Gastroesophageal sphincter (tissue), 3 donors: ENCODE measurements at regions not wholly inside any gene's neighbourhood (a gene's known extent, or its start where the extent isn't known, plus 50 kb on each side); places are given as distances from the start of the nearest gene placed in this dataset.

Experiments used
- EP300 ChIP-seq: sonication (generic); formaldehyde crosslinking; IDR thresholded peaks from one replicate; pipeline ENCODE4 v1.6.1; 2017; ENCODE audit warnings: antibody characterized with exemption, mild to moderate bottlenecking
- POLR2A ChIP-seq, 2 donors: fragments of 450-650 bp; IDR thresholded peaks; one replicate each; pipeline ENCODE4 v1.6.1; 2017; ENCODE audit warnings: antibody characterized with exemption in 2 of 2, mild to moderate bottlenecking in 2 of 2, moderate library complexity in 1 of 2
- POLR2AphosphoS5 ChIP-seq: sonication (generic); formaldehyde crosslinking; IDR thresholded peaks from one replicate; pipeline ENCODE4 v1.6.1; 2017; ENCODE audit warnings: antibody characterized with exemption
- TF ChIP-seq, protein P1 (sequence below), 4 experiments: fragments of 200-600 bp in 2 of 4; fragments of 450-650 bp in 2 of 4; sonication (generic) in 1 of 4; IDR thresholded peaks; one replicate each; pipeline ENCODE4 v1.5.1; 2017 to 2019; ENCODE audit warnings: antibody characterized with exemption in 4 of 4, mild to moderate bottlenecking in 2 of 4, moderate library complexity in 2 of 4

DNA sequence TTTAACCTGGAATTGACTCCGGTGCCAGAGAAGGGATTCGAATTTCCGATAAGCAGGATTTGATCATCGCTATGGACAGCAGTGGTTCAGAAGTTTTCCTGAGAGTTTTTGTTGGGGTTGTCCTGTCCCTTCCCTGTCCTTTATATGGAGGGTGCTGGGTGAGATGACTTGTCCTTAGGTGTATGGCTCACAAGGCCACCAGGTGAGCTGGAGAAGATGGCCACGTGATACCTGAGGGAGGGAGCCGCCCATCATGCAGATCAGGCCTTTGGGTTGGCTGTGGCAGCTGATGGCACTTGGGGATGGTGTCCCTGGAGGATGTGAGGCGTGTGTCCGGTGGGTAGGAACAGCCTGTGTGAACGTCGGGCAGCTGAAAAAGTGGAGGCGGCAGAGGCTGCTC is 187.7 kb downstream of the PTPN20 start:
- TF ChIP-seq, protein P1, sequence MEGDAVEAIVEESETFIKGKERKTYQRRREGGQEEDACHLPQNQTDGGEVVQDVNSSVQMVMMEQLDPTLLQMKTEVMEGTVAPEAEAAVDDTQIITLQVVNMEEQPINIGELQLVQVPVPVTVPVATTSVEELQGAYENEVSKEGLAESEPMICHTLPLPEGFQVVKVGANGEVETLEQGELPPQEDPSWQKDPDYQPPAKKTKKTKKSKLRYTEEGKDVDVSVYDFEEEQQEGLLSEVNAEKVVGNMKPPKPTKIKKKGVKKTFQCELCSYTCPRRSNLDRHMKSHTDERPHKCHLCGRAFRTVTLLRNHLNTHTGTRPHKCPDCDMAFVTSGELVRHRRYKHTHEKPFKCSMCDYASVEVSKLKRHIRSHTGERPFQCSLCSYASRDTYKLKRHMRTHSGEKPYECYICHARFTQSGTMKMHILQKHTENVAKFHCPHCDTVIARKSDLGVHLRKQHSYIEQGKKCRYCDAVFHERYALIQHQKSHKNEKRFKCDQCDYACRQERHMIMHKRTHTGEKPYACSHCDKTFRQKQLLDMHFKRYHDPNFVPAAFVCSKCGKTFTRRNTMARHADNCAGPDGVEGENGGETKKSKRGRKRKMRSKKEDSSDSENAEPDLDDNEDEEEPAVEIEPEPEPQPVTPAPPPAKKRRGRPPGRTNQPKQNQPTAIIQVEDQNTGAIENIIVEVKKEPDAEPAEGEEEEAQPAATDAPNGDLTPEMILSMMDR (IDR thresholded peaks at IDR 0.05), result no peak
- TF ChIP-seq POLR2A (IDR thresholded peaks at IDR 0.05), result no peak
- no peak for TF ChIP-seq POLR2AphosphoS5
- no peak for TF ChIP-seq EP300
